A172 (cell line): ENCODE measurements at regions not wholly inside any gene's neighbourhood (a gene's known extent, or its start where the extent isn't known, plus 50 kb on each side); places are given as distances from the start of the nearest gene placed in this dataset.

Experiments used
- DNase-seq: peaks from one replicate; pipeline ENCODE4 v3.0.0-alpha.2; 2015; ENCODE audit warnings: low spot score

DNA sequence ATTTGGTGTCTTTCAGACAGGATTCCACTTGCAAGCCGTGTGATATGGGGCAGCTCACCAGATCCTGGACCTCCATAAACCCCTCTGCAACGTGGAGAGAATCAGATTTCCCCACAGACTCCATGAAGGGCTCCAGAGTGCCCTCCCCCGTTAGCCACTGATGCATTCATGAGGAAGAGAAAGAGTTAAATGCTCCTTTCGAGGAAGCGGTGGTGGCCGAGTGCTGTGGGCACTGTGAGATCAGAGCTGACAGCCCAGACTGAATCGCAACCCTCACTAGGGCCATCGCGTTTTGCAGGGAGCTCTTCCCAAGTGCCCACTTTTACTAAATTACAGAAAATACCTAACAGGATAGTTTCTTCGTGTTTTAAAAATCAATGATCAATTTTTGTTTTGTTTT lies 226.3 kb upstream of the ZNF32 start:
- DNase-seq: no peak

GRCh38 chr10:43873717-43874116 lies 225.0 kb upstream of the ZNF32 start:
- no peak for DNase-seq

GRCh38 chr10:43872644-43873043 lies 224.0 kb upstream of the ZNF32 start:
- DNase-seq: no peak

DNA sequence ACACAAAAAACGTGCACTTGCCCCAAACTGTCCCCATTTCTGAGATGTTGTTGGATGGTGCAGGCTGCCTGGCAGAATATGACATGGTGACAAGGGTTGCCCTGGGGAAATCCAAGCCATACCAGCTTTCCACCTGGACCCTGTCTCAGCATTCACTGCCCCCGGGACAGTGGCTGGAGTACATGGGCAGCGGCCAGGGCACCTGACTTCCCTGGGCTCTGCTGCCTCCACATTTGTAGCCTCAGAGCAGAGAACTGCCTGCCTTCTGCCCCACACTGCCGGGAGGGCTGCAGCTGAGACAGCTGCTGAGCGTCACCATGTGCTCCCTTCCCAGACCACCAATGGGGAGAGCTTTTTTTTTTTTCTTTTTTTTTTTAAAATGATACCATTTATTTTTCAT lies 222.9 kb upstream of the ZNF32 start:
- DNase-seq: no peak

DNA sequence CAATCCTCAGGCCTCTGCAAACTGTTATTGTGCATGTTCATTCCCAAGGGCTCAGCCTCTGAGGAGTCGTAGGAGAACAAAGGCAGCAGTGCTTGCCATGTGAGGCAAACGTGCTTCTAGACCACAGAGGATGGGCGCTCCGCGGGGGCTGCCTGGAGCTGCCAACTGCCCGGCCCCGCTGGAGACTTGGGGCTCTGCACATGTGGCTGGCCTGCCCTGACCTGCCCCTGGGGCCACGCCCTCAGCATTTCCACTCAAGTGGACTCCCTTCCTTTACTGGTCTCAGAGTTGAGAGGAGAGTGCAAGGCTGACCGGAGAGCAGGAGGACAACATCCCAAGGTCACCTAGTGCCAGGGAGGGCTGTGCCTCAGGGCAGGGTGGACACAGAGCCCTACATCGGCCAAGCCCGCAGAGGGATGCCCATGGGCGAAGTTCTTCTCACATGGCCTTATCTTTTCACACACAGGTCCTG lies 222.3 kb upstream of the ZNF32 start:
- DNase-seq: no peak

GRCh38 chr10:43869669-43870322 lies 221.1 kb upstream of the ZNF32 start:
- no peak for DNase-seq

DNA sequence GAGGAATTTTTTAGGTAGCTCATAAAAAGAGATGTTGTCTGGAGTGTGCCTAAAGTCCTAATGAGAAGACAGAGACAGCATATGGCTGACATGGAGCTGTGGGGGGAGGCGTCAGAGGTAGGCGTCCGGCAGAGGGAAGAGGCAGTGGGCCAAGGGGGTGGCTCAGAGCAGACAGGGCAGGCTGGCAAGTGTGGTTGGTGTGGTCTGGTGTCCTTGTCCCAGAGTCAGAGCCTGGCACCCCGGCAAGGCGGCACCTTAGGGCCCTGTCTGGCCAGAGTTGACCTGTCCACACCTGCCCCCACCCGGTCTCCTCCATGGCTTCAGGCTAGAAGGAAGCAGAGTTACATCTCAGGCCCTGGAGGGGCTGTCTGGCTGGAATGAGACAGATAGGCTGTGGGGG lies 220.3 kb upstream of the ZNF32 start:
- DNase-seq: no peak

GRCh38 chr10:43867667-43868565 lies 219.2 kb upstream of the ZNF32 start:
- peak; percentile 87 for DNase-seq

GRCh38 chr10:43867113-43867512 lies 218.4 kb upstream of the ZNF32 start:
- DNase-seq: no peak

DNA sequence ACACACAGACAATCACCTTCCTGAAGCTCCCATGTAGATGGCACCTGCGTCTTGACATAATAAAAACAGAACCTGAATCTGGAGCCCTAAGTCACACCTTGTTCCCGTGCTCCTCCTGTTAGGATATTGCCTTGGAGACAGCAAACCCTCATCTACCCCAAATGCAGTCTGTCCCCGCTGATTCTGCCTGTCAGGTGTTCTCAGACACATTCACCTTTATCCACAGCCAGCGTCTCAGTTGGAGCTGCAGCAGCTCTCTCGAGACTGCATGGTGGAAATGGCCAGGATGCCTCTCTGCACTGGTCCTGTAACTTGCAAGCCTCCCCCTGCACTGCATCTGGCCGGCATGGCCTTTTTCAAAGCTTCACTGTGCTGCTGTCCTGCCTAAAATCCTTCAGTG lies 218.0 kb upstream of the ZNF32 start:
- DNase-seq: no peak

DNA sequence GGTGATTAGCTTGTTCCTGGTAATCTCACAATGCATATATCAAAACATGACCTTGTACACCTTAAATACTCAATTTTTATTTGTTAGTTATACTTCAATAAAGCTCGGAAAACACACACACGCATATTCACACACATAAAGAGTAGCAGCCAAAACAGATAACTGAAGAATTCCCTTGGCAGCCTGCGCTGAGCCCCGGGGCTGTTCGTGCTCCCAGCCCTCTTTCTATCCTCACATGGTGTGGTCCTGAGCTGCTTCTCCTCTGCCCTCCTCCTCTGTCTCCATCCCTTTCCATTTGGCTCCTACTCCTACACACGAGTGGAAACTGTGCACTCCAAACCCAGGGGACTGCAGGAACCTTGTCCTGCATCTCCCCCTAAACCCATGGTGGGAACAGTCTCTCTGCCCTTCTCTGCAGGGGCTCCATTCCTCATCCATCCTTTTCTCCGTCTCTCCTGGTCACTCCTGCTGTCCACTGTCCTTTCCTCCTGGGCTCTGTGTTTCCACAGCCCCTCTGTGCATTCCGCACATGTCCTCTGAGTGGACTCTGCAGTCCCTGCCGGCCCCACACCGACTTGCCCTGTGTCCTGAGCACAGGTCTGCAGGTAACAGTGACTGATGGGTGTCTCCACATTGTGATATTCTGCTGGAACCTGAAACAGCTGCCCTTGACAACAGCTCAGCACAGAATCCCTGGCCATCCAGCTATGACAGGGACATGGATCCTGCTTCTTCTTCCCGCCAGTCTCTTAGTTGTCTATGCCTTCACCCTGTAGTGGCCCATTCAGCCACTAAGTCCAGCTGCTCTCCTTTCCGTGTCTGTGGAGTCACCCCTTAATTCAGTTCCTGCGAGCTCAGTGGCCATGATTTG lies 216.8 kb upstream of the ZNF32 start:
- no peak for DNase-seq

GRCh38 chr10:43864656-43865055 lies 216.0 kb upstream of the ZNF32 start:
- no peak for DNase-seq

GRCh38 chr10:43863859-43864591 lies 215.3 kb upstream of the ZNF32 start:
- peak; percentile 74 for DNase-seq

GRCh38 chr10:43863270-43863669 lies 214.6 kb upstream of the ZNF32 start:
- no peak for DNase-seq

DNA sequence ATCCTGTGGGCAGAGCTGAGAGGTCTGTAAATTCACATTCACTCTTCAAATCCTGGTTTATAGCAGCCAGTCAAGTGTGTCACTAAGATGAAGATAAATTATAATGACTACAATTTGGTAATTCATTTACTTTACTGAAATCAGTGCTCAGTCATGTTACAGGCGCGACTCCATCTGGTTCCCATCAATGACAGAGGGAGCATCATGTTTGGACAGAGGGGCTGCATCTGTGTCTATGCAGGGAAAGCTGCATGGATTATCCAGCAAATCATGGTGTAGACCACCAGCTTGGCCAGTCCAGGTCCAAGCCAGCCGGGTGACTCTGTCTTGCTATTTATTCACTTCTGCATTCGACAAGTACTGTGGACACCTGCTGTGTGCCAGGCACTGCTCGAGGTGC lies 214.1 kb upstream of the ZNF32 start:
- no peak for DNase-seq

DNA sequence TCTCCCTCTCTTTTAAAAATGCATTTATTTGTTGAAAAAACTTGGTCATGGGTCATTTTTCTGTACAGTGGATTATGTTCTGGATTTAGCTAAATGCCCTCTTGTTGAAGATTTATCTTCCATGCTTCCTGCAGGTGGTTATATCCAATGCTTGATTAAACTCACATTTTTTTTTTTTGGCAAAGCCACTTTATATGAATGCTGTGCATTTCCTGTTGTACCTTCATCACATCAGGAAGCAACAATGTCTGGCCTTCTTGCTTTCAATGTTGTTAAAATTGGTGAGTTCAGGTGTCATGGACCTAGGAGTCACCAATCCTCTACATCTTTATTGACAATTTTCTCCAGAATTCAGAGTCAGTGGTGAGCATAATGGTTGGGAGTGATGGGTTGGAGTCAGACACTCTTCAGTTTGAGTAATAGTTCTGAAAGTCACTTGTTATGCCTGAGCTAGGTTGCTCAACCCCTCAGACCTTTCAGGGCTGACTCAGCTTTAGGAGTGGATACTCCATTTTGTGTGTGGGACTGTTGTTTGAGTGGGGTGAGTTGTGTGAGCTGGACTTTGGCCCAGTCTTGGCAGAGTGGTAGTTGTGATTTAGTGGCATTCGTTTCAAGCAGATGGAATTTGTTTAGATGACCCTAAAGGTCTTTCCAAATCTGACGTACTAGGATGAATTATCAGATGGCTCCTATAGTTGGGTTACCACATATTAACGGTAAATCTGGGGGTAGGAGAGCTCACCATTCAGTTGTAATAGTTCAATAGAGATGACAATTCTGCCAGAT lies 213.5 kb upstream of the ZNF32 start:
- DNase-seq: peak; percentile 84

- no peak for DNase-seq
These were observed 210.4 kb upstream of the ZNF32 start for GRCh38 chr10:43859016-43859525.

DNA sequence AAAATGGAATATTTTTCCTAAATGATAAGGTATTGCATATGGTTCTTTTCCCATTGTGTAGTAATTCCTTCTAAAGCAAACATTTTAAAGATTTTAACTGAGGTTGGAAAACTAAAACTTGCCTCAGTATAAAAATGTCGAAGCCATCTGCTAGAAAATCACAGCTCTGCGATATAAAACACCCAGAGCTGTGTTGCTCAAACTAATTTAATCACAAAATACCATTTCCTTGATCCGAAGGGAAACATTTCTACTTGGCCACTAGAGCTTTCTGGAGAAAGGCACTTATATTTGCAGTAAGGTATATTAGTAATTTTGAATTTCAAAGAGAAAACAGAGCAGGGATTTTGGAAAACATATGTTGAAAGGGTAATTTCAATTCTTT lies 209.2 kb upstream of the ZNF32 start:
- DNase-seq: no peak

GRCh38 chr10:43857206-43857930 lies 208.7 kb upstream of the ZNF32 start:
- peak; percentile 76 for DNase-seq

DNA sequence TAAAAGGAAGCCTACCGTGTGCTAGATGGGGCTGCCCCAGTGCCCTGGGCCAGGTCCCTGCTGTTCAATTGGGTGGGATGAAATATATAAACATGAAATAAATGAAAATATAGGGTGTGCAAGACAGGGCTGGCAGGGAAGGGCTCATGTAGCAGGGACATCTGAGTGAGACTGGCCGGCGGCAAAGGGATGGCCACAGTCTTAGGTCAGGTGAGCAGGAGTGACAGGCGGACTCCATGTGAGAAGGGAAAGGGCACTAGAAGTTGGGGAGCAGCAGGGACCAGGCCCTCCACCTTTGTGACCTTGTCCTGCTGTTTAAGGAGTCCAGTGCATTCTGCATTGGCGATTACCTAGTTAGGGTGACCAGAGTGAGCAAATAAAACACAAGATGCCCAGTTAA lies 207.6 kb upstream of the ZNF32 start:
- DNase-seq: no peak
